ENCODE measurements at regions not wholly inside any gene's neighbourhood (a gene's known extent, or its start where the extent isn't known, plus 50 kb on each side); places are given as distances from the start of the nearest gene placed in this dataset.

GRCh38 chrX:14274691-14275090, 245.0 kb upstream of the GEMIN8 start:
- no peak for TF ChIP-seq SP1 (IDR thresholded peaks at IDR 0.05)
- no peak for TF ChIP-seq BHLHE40 (IDR thresholded peaks at IDR 0.05; ENCODE audit: borderline replicate concordance)
- TF ChIP-seq, protein P1, sequence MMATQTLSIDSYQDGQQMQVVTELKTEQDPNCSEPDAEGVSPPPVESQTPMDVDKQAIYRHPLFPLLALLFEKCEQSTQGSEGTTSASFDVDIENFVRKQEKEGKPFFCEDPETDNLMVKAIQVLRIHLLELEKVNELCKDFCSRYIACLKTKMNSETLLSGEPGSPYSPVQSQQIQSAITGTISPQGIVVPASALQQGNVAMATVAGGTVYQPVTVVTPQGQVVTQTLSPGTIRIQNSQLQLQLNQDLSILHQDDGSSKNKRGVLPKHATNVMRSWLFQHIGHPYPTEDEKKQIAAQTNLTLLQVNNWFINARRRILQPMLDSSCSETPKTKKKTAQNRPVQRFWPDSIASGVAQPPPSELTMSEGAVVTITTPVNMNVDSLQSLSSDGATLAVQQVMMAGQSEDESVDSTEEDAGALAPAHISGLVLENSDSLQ (IDR thresholded peaks at IDR 0.05): no peak
- no peak for TF ChIP-seq NFRKB (IDR thresholded peaks at IDR 0.05)
